ENCODE measurements at regions not wholly inside any gene's neighbourhood (a gene's known extent, or its start where the extent isn't known, plus 50 kb on each side); places are given as distances from the start of the nearest gene placed in this dataset.
"Not testable (repeated sequence)": the region's sequence is repeated elsewhere in the genome, so short reads cannot be mapped to it uniquely, and the experiment has no call there.

- FAIRE-seq, result not testable (repeated sequence)
Observed at GRCh38 chr14:105764254-105764901, 238.0 kb downstream of the TMEM121 start.

GRCh38 chr14:105765072-105765825, 238.9 kb downstream of the TMEM121 start:
- FAIRE-seq, result not testable (repeated sequence)

GRCh38 chr14:105765893-105766614, 239.7 kb downstream of the TMEM121 start:
- no peak for FAIRE-seq

- FAIRE-seq, result no peak
Observed at GRCh38 chr14:105767315-105767714, 240.9 kb downstream of the TMEM121 start.

- FAIRE-seq, result not testable (repeated sequence)
Observed at GRCh38 chr14:105768039-105768438, 241.7 kb downstream of the TMEM121 start.

GRCh38 chr14:105769061-105769730, 242.8 kb downstream of the TMEM121 start:
- FAIRE-seq, result not testable (repeated sequence)

- not testable (repeated sequence) for FAIRE-seq
Observed at GRCh38 chr14:105770619-105771216, 244.3 kb downstream of the TMEM121 start.

GRCh38 chr14:105771261-105772226, 245.2 kb downstream of the TMEM121 start:
- not testable (repeated sequence) for FAIRE-seq

GRCh38 chr14:105772710-105773250, 246.4 kb downstream of the TMEM121 start:
- FAIRE-seq, result not testable (repeated sequence)

GRCh38 chr14:105773584-105773983, 247.2 kb downstream of the TMEM121 start:
- no peak for FAIRE-seq

- FAIRE-seq, result no peak
Observed at GRCh38 chr14:105774001-105774400, 247.6 kb downstream of the TMEM121 start.

GRCh38 chr14:105774585-105775348, 248.4 kb downstream of the TMEM121 start:
- FAIRE-seq, result not testable (repeated sequence)

- FAIRE-seq, result not testable (repeated sequence)
Observed at GRCh38 chr14:105775349-105775923, 249.1 kb downstream of the TMEM121 start.

- FAIRE-seq, result not testable (repeated sequence)
Observed at GRCh38 chr14:105776112-105776511, 249.7 kb downstream of the TMEM121 start.

GRCh38 chr14:105776924-105777323, 250.5 kb downstream of the TMEM121 start:
- no peak for FAIRE-seq

- FAIRE-seq, result no peak
Observed at GRCh38 chr14:105783707-105784106, 257.3 kb downstream of the TMEM121 start.

- no peak for FAIRE-seq
Observed at GRCh38 chr14:105793836-105794235, 267.5 kb downstream of the TMEM121 start.

GRCh38 chr14:105797546-105797945, 271.2 kb downstream of the TMEM121 start:
- FAIRE-seq, result no peak

- FAIRE-seq, result no peak
Observed at GRCh38 chr14:105805701-105806100, 279.3 kb downstream of the TMEM121 start.

GRCh38 chr14:105806568-105806967, 280.2 kb downstream of the TMEM121 start:
- FAIRE-seq, result no peak

Data from A204.1 (cell line).